ENCODE measurements at regions not wholly inside any gene's neighbourhood (a gene's known extent, or its start where the extent isn't known, plus 50 kb on each side); places are given as distances from the start of the nearest gene placed in this dataset.
A peak's percentile ranks its signal among the peaks of the same experiment; 100 is the strongest.
"Not testable (repeated sequence)": the region's sequence is repeated elsewhere in the genome, so short reads cannot be mapped to it uniquely, and the experiment has no call there.

GRCh38 chr2:8142461-8142860 is 539.4 kb upstream of the ID2 start:
- no peak for DNase-seq (ENCODE audit: low read depth in 1 of 2, low spot score in 1 of 2)

GRCh38 chr2:8144131-8144631 is 537.7 kb upstream of the ID2 start:
- DNase-seq (ENCODE audit: low read depth in 1 of 2, low spot score in 1 of 2) = no peak

- DNase-seq (ENCODE audit: low read depth in 1 of 2, low spot score in 1 of 2) = no peak
These were observed 537.1 kb upstream of the ID2 start for GRCh38 chr2:8144785-8145184.

- not testable (repeated sequence) for DNase-seq (ENCODE audit: low read depth in 1 of 2, low spot score in 1 of 2)
These were observed 536.5 kb upstream of the ID2 start for GRCh38 chr2:8145375-8145774.

- DNase-seq (ENCODE audit: low read depth in 1 of 2, low spot score in 1 of 2) = no peak
These were observed 535.5 kb upstream of the ID2 start for GRCh38 chr2:8146132-8147005.

GRCh38 chr2:8148260-8149006 is 533.4 kb upstream of the ID2 start:
- DNase-seq (ENCODE audit: low read depth in 1 of 2, low spot score in 1 of 2) = no peak

- no peak for DNase-seq (ENCODE audit: low read depth in 1 of 2, low spot score in 1 of 2)
These were observed 532.9 kb upstream of the ID2 start for GRCh38 chr2:8149007-8149405.

- DNase-seq (ENCODE audit: low read depth in 1 of 2, low spot score in 1 of 2) = no peak
These were observed 531.8 kb upstream of the ID2 start for GRCh38 chr2:8149985-8150539.

GRCh38 chr2:8151888-8152287 is 530.0 kb upstream of the ID2 start:
- no peak for DNase-seq (ENCODE audit: low read depth in 1 of 2, low spot score in 1 of 2)

- no peak for DNase-seq (ENCODE audit: low read depth in 1 of 2, low spot score in 1 of 2)
These were observed 529.2 kb upstream of the ID2 start for GRCh38 chr2:8152392-8153257.

GRCh38 chr2:8153258-8153718 is 528.6 kb upstream of the ID2 start:
- no peak for DNase-seq (ENCODE audit: low read depth in 1 of 2, low spot score in 1 of 2)

GRCh38 chr2:8154270-8154669 is 527.6 kb upstream of the ID2 start:
- DNase-seq (ENCODE audit: low read depth in 1 of 2, low spot score in 1 of 2) = no peak

- peak in 1 of 2 donors; percentile 8 for DNase-seq (ENCODE audit: low read depth in 1 of 2, low spot score in 1 of 2)
These were observed 526.9 kb upstream of the ID2 start for GRCh38 chr2:8154936-8155335.

GRCh38 chr2:8157621-8158430 is 524.0 kb upstream of the ID2 start:
- no peak for DNase-seq (ENCODE audit: low read depth in 1 of 2, low spot score in 1 of 2)

- DNase-seq (ENCODE audit: low read depth in 1 of 2, low spot score in 1 of 2) = no peak
These were observed 523.1 kb upstream of the ID2 start for GRCh38 chr2:8158711-8159110.

GRCh38 chr2:8159211-8159965 is 522.5 kb upstream of the ID2 start:
- DNase-seq (ENCODE audit: low read depth in 1 of 2, low spot score in 1 of 2) = no peak

GRCh38 chr2:8159966-8160603 is 521.8 kb upstream of the ID2 start:
- no peak for DNase-seq (ENCODE audit: low read depth in 1 of 2, low spot score in 1 of 2)

GRCh38 chr2:8160959-8161358 is 520.9 kb upstream of the ID2 start:
- DNase-seq (ENCODE audit: low read depth in 1 of 2, low spot score in 1 of 2) = no peak

- no peak for DNase-seq (ENCODE audit: low read depth in 1 of 2, low spot score in 1 of 2)
These were observed 519.3 kb upstream of the ID2 start for GRCh38 chr2:8162552-8162951.
